ENCODE measurements at regions not wholly inside any gene's neighbourhood (a gene's known extent, or its start where the extent isn't known, plus 50 kb on each side); places are given as distances from the start of the nearest gene placed in this dataset.
A peak's percentile ranks its signal among the peaks of the same experiment; 100 is the strongest.

GRCh38 chr7:81648716-81649115 is 121.1 kb downstream of the HGF start:
- in situ Hi-C loops (cut with HindIII; ENCODE audit: low sequenced_read_pairs): no loop called here
- no peak for TF ChIP-seq CTCF (IDR thresholded peaks at IDR 0.05; ENCODE audit: low read depth, low read length)
- H3K4me3 ChIP-seq (ENCODE audit: low read depth, low read length): no peak overlapping the region
- peak; percentile 57 for DNase-seq (ENCODE audit: low read depth, low spot score)

- no peak for TF ChIP-seq CTCF (IDR thresholded peaks at IDR 0.05; ENCODE audit: low read depth, low read length)
Measured at GRCh38 chr7:81645435-81645834, 124.4 kb downstream of the HGF start.

GRCh38 chr7:81641873-81642272 is 128.0 kb downstream of the HGF start:
- DNase-seq (ENCODE audit: low read depth, low spot score): no peak
- no peak overlapping the region for H3K4me3 ChIP-seq (ENCODE audit: low read depth, low read length)
- no peak for TF ChIP-seq CTCF (IDR thresholded peaks at IDR 0.05; ENCODE audit: low read depth, low read length)
- in situ Hi-C loops (cut with HindIII; ENCODE audit: low sequenced_read_pairs): no loop called here

More at GRCh38 chr7:81645435-81645834, 124.4 kb downstream of the HGF start:
- H3K4me3 ChIP-seq (ENCODE audit: low read depth, low read length): no peak overlapping the region
- in situ Hi-C loops (cut with HindIII; ENCODE audit: low sequenced_read_pairs): no loop called here
- no peak for DNase-seq (ENCODE audit: low read depth, low spot score)

- H3K4me3 ChIP-seq (ENCODE audit: low read depth, low read length): no peak overlapping the region
- TF ChIP-seq CTCF (IDR thresholded peaks at IDR 0.05; ENCODE audit: low read depth, low read length): no peak
- in situ Hi-C loops (cut with HindIII; ENCODE audit: low sequenced_read_pairs): no loop called here
- peak; percentile 82 for DNase-seq (ENCODE audit: low read depth, low spot score)
Measured at GRCh38 chr7:81638198-81638597, 131.6 kb downstream of the HGF start.

GRCh38 chr7:81637534-81637933 is 132.3 kb downstream of the HGF start:
- TF ChIP-seq CTCF (IDR thresholded peaks at IDR 0.05; ENCODE audit: low read depth, low read length): no peak
- H3K4me3 ChIP-seq (ENCODE audit: low read depth, low read length): no peak overlapping the region
- in situ Hi-C loops (cut with HindIII; ENCODE audit: low sequenced_read_pairs): no loop called here
- no peak for DNase-seq (ENCODE audit: low read depth, low spot score)

GRCh38 chr7:81632418-81632817 is 137.4 kb downstream of the HGF start:
- in situ Hi-C loops (cut with HindIII; ENCODE audit: low sequenced_read_pairs): no loop called here
- no peak overlapping the region for H3K4me3 ChIP-seq (ENCODE audit: low read depth, low read length)
- TF ChIP-seq CTCF (IDR thresholded peaks at IDR 0.05; ENCODE audit: low read depth, low read length): no peak
- peak; percentile 73 for DNase-seq (ENCODE audit: low read depth, low spot score)

- in situ Hi-C loops (cut with HindIII; ENCODE audit: low sequenced_read_pairs): no loop called here
- TF ChIP-seq CTCF (IDR thresholded peaks at IDR 0.05; ENCODE audit: low read depth, low read length): no peak
- no peak overlapping the region for H3K4me3 ChIP-seq (ENCODE audit: low read depth, low read length)
- no peak for DNase-seq (ENCODE audit: low read depth, low spot score)
Measured at GRCh38 chr7:81630600-81630999, 139.2 kb downstream of the HGF start.

Data from astrocyte of the spinal cord (primary cell).